Esophagus mucosa (tissue), 1 donor: ENCODE measurements at regions not wholly inside any gene's neighbourhood (a gene's known extent, or its start where the extent isn't known, plus 50 kb on each side); places are given as distances from the start of the nearest gene placed in this dataset.

Experiments
- ATAC-seq: fragments of 200-7000 bp; cut with Tn5 transposase; one replicate; pipeline ENCODE4 v1.9.1; 2020
- donor health status: DM: yes; HTN: yes; CAD: no.

DNA sequence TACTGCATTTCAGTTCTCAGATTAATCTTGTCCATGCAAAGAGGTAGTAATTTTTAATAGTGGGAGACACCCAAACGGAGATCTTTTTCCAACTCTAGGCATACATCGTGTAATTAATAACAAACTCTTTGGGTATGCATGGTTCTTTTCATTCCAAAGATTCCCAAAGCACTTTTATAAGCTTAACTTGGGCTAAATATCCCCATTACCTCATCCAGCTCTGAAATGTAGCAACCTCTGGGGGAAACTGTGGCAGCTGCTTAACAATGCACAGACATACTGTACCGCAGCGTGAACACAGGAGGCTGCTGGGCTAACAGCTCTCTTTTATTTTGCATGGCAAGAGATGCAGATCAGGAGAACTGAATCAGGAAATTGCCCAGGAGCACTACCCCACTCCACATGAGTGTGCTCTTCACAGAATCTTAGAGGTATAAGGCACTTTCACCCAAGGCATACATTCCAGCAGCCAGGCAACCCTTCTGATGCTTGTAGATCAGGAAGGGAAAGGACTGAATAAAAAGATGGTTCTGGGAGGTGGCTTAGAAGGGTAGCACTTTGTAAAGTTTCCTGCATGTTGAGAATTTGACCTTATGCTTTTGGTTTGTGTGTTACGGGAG is 114.4 kb upstream of the GLI3 start:
- ATAC-seq = no peak

- no peak for ATAC-seq
These were observed 113.8 kb upstream of the GLI3 start for GRCh38 chr7:42350801-42351200.

DNA sequence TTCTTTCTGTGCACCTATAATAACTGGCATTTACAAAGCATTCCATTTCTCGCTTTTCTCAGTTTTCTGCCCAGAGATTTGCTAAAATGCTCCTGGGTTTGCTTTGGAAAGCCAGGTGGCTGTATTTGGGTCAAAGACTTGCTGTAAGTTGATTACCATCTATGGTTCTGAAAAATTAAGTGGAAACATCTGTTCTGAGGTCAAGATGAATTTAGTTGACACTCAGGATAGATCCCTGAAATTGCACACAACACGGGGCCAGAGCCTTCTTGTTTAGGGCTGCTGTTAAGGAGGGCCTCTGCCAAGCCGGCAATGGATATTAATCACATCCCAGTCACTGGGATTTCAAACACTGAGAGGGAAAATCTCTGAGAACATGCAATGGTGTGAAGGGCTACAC is 111.6 kb upstream of the GLI3 start:
- ATAC-seq = no peak

- ATAC-seq = no peak
These were observed 111.1 kb upstream of the GLI3 start for GRCh38 chr7:42348071-42348470.

- no peak for ATAC-seq
These were observed 110.6 kb upstream of the GLI3 start for GRCh38 chr7:42347616-42348015.

GRCh38 chr7:42345478-42346299 is 108.7 kb upstream of the GLI3 start:
- ATAC-seq = no peak

- no peak for ATAC-seq
These were observed 107.3 kb upstream of the GLI3 start for GRCh38 chr7:42344198-42344755.

DNA sequence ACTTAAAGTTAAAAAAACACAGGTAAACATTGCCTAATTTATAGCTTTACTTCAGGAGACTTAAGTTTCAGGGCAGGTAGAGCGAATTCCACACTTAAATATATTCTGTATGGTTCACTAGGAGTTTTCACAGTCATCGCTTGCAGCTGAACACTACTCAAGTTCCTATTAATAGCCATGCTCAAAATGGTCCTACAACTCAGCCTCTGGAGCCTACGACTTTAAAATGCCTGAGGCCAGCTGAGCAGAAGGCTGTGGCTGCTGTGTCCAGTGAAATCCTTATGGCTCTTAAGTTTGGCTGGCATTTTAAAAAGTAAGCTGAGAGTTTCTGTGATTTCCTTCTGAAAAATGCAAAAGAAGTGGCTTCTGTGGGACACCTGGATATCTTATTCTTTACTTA is 105.4 kb upstream of the GLI3 start:
- ATAC-seq = no peak

- no peak for ATAC-seq
These were observed 103.4 kb upstream of the GLI3 start for GRCh38 chr7:42340436-42340835.

GRCh38 chr7:42338916-42339540 is 102.0 kb upstream of the GLI3 start:
- no peak for ATAC-seq

GRCh38 chr7:42338231-42338915 is 101.4 kb upstream of the GLI3 start:
- no peak for ATAC-seq

DNA sequence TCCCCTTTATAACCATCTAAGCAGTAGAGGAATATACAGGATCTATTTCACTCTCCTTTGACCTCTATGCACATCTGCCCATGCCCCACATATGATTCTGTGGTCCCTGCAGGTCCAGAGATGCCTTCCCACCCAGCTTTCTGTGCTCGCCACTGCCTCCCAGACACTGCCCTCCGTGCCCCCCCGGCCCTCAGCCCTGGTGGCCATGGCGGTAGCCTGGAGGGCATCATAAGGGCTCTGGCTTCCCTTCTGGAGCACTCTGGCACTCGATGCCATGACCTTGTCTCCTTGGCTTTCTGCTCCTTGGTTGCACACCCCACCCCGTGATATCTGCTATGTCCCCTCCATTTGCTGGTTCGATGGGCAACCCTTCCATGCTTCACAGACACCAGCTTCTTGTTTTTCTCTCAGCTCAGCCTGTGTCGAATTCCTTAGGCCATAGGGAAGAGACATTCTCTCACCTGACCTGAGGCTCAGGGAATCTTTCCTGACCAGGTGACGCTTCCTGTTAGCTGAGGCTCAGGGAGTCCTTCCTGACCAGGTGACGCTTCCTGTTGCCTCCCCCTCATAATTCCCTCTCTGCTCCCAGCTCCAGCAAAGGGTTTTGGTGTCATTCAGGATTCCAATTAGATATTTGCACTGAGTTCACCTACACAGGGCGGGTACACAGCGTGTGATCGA is 100.4 kb upstream of the GLI3 start:
- no peak for ATAC-seq

- no peak for ATAC-seq
These were observed 95.7 kb upstream of the GLI3 start for GRCh38 chr7:42332605-42333222.

- no peak for ATAC-seq
These were observed 82.6 kb upstream of the GLI3 start for GRCh38 chr7:42319631-42320030.

DNA sequence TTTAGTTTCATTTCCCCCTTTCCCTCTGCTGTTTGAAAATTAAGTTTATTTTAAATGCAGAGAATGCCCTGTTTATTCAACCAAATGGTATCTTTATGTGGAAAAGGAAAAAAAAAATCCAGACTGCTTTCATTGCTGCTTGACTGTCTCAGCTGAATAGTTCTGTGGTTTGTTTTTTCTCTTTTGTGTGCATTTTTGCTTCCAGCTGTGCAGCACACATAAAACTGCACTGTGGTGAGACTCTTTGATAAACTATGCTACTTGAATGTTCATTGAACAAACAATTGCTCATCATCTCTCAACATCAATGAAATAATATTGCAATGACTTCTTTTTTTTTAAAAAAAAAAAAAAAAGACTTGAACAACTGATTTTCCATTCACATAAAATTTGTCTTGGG is 78.6 kb upstream of the GLI3 start:
- ATAC-seq = no peak

DNA sequence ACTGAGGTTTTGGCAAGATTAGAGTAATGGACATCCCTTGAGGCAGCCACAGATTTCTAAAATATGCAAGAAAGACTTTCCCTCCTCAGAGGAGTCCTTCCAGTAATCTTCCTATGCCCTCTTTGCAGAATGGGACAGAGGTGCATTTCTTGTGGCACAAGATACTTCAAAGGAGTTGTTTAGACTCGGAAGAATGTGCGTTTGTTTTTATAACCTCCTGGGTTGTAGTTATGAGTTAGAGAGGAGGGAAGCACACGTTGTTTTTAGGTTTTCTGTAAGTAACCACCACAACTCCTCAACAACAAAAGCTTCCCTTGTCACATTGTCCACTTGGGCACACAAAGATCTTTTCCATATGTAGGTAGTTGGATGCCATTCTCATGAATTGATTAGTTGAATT is 78.1 kb upstream of the GLI3 start:
- ATAC-seq = no peak

GRCh38 chr7:42314696-42315095 is 77.7 kb upstream of the GLI3 start:
- ATAC-seq = no peak

GRCh38 chr7:42311195-42311594 is 74.2 kb upstream of the GLI3 start:
- ATAC-seq = no peak

GRCh38 chr7:42292991-42293521 is 56.0 kb upstream of the GLI3 start:
- ATAC-seq = peak; percentile 96

GRCh38 chr7:42289473-42289872 is 52.5 kb upstream of the GLI3 start:
- no peak for ATAC-seq
